GM18858 (cell line): ENCODE measurements at regions not wholly inside any gene's neighbourhood (a gene's known extent, or its start where the extent isn't known, plus 50 kb on each side); places are given as distances from the start of the nearest gene placed in this dataset.
"Not testable (repeated sequence)": the region's sequence is repeated elsewhere in the genome, so short reads cannot be mapped to it uniquely, and the experiment has no call there.

Experiments used
- ATAC-seq: cut with Tn5 transposase; IDR thresholded peaks from one replicate; pipeline ENCODE4 v1.9.1; 2021; ENCODE audit not compliant: unreplicated experiment

DNA sequence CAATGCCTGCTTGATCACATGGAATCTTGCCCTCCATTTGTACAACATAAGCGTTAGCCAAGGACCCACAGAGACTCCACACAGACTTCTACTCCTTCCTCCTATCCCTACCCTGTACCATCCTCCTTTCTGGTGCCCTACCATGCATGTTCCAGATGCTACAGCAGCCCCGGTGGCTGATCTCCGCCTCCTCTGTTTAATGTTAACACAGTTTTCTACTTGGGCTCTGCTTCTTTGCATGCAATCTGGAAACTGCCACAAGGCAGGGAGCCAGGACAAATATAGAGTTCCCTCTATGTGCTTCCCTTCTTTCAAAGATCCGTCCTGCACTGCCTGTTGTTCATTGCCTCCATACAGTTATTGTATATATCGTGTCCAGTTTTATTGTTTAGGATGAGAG lies 368.6 kb upstream of the TENM3 start:
- no peak for ATAC-seq

DNA sequence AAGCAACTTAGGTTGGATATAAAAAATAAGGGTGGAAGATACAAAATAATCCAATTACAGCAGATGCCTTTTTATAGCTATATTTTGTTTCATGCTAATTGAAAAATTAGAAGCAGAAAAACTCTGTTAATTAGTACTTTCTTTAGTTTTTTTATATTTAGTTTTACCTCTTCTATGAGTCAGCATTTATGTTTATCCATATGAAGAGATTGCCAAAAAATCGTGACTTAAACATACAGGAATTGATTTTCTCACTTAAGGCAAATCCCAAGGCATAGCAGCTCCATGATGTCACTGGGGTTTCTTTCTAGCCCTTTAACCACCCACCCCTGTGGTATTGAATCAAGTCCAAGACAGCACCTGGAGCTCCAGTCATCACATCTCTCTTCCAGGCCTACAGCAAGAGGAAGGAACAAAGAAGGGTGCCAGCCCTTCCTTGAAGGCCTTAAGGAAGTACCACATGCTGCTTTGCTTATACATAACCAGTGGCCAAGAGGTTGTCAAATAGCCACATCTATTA lies 365.8 kb upstream of the TENM3 start:
- no peak for ATAC-seq

DNA sequence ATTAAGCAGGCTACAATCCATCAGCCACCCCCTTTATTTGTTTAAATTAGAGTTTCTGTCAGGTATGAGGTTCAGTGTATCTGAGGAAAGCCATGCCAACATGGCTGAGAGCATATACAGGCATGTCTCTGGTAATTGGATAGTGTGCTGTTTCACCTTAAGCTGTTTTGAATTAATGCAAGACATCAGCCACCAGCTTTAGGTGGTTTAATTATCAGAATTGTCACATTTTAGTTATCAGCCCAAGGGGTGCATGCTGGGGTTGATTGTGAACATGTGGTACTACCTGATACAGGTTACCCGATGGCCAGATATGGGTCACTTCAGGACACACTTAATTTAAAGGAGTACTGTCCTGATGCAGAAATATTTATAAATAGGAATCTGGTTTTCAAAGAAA lies 353.2 kb upstream of the TENM3 start:
- no peak for ATAC-seq

DNA sequence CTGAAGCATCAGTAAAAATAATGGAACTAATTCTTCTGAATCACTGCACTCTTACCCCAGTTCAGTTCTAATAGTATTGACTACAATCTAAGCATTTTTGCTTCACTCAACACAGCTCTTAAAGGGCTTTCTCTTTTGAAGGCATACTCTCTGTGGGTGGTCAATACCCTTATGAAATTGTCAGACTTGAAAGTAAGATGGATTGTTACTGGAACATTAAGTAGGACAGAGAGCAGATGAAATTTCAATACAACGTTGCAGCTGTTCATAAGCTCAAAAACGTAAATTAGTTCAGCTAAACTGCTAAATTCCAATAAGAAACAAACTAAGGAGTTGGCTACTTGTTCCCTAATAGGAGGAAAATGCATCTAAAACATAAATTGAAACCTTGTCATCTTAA lies 352.3 kb upstream of the TENM3 start:
- ATAC-seq = no peak

DNA sequence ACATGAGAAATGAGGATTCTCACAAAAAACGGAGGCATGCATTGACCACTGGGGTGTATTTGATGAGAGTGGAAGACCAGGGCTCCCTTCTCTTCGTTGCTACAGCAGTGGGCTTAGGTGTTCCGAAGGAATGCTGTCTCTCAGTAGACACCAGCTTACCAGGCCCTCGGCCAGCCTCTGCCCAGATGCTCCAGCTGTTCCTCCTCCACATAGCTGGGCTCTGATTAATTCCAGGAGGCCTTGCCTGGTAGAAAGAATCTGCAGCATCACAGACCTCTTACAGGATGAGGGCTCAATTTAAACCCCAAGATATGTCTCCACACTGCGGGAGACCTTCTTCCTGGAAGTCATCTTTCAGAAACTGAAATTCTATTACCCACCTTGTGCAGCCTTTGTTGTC lies 346.6 kb upstream of the TENM3 start:
- ATAC-seq = no peak

DNA sequence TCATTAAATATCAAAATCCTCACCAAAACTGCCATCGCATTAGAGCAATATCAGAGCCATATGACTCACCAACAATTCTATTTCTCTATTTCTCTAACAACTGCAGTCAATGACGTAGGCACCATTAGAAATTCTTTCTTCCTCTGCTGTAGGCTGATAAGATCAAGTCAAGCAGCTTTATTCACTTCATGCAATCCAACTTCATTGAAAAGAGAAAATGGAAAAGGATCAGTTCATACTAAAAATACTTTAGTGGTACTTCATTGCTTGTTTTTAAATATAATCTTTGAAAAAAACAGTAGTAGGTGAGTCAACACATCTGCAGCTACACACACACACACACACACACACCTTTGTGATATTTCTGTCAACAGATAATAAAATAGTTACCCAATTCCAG lies 345.3 kb upstream of the TENM3 start:
- ATAC-seq = no peak

DNA sequence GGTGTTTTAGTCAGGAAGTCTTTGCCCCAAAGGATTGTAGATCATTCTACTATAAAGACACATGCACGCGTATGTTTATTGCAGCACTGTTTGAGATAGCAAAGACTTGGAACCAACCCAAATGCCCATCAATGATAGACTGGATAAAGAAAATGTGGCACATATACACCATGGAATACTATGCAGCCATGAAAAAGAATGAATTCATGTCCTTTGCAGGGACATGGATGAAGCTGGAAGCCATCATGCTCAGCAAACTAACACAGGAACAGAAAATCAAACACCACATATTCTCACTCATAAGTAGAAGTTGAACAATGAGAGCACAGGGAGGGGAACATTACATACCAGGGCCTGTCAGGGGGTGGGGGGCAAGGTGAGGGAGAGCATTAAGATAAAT lies 340.8 kb upstream of the TENM3 start:
- ATAC-seq = not testable (repeated sequence)

DNA sequence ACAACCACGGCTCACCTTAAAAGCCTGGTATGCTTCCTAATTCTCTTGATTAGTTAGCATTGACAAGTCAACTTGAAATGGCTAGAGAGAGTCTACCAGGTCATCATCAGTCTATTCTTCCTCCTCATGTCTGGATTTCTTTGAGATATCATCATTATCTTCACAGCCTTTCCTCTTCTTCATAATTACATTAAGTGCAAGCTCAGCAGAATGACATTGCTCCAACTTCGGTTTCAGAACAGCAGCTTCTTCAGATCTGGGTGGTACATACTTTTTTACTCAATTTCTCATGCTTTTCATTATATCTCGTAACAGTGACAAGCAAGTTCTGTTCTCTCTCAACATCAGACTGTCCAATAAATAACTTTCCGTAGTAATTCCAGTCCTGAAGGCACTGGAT lies 337.5 kb upstream of the TENM3 start:
- ATAC-seq = no peak

DNA sequence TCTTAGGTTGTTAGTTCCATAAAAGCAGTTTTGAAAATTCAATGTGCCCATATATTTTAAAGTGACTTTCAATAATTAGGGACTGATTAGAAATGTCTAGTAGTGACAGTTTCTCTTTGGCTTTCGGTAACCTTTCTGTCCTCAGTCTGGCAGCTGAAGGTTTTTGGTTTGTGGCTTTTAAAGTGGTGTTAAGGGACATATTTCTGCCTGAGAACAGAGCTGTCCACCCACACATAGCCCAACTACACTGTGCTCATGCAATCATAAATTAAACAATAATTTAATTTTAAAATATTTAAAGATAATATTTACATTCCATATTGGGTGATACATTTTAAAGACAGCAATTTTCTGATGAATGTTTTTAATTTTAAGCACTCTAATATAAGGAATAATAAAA lies 335.0 kb upstream of the TENM3 start:
- no peak for ATAC-seq

DNA sequence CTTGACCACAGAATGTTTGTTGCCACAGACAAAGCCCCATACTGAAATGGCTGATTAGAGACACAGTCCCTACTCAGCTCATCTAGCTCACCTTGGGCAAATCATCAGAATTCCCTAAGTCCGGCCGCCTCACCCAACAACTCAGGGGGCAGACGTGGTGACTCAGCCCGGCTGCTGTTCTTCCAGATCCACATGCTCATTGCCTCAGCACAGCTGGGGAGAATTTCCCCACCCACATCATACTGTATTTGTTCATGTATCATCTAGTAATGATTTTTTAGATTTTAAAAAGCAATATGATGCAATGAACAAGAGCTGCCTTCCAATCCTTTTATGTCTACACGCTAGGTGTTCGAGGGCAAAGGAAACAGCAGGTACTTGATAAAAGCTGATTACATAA lies 333.8 kb upstream of the TENM3 start:
- ATAC-seq = no peak

DNA sequence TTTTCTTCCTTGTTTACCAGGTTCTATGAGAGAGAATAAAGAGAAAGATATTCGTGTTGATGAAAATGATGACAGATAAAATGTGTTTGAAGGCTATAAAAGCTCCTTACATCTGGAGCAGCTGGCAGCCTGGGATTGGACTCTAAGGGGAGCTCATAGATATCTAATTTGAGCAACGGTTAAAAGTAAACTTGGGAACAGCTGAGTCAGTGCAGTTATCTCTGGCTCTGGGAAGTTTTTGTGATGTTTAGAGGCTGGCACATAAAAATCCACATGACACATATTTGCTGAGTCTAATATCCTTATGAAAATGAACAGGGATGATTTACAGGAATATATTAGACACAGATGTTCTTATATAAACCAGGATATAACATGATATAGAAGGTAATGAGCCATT lies 331.8 kb upstream of the TENM3 start:
- no peak for ATAC-seq

DNA sequence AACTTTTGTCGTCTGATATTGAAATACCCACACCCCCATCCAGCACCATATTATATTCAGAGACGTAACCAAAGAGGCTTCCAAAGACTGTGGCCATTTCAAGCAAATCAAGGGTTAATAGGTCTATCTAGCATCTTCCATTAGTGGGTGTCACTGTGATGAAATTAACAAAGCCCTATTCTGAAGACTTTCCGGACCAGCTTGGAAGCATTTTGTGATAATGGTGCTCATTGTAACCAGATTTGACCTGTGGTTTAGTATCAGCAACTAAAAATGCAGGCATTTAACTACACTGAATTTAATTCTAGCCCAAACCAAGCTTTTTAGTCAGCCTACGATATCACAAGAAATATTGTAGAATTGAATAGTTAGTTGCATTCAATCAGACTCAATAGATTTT lies 309.7 kb upstream of the TENM3 start:
- ATAC-seq = no peak

DNA sequence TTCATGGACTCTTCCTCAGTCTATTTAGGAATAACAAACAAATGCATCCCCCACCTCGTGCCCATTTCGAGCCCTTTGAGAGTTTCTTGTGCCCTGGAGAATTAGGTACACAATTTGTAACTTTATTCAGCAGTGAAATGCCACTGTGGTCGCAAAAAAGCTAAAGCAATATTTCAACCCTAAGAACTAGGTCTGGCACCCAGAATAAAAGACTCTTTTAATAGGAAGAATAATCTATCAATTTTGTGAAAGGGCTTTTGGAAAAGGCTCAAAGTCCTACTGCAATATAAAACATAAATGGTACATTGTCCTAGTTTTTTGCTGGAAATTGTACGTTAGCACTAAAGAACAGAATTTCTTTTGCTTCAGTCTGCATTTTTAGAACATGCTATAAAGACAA lies 304.6 kb upstream of the TENM3 start:
- ATAC-seq = no peak

DNA sequence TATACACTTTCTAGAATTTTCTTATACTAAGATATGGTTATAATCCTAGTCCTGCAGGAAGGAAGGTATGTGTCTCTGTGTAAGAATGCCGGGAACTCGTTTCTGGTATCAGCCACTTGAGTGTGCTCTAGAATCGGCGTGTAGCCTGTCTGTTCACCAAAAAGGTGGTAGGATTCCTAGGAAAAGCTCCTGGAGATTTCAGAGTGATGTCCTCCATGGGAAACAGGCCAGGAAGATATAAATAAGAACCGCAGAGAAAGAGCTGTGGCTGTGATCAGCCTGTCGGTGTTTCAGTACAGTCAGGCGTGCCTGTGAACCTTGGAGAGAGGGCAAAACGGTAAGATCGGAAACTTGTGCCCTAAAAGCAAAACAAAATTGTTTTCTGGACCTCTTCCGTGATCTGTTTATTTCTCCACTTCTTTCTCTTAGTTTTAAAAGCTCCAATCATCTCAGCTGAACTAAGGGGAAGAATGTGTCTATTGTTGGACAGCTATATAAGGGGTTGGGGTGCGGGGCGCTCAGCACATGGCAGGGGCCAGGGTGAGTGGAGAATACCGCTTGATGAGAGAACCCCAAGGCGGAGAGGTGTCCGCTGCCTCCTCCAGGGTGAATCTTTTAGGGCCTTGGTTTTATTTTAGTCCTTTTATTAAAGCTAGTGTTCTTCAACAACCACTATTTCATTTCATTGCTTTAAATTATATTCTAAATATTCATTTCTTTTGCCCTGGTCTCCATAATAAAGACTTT lies 303.8 kb upstream of the TENM3 start:
- ATAC-seq = no peak

DNA sequence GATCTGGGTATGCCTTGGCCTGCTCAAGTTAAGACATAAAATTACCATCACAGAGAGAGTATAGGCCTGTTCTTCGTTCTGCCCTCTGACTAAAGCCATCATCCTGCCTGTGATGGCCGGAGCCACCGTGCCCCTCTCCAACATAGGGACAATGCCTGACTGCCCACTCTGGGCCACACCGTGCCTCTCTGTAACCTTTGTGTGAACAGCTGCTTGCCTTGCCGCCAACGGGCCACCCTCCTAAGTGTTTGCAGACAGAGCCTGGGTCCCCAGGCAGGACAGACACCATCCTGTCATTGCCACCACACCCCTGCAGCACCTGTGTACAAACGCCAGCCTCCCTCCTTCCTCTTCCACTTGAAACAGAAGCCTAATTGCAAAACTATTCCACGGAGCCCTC lies 298.7 kb upstream of the TENM3 start:
- ATAC-seq = no peak

DNA sequence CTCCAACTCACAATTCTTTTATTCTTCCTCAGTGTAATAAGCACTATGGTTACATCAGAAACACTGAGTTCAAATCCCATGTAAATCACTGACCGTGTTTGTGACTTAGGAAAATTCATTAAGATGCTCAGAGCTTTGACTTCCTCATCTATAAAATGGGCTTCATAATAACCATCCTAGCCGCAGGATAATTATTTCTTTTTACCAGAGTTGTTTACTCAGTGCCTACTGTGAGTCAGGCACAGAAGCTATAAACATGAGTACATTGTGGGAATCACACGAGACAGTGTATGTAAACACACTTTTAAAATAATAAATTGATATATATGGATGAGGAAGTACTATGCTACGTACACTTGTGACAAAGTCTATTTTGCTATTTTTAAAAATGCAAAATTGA lies 296.3 kb upstream of the TENM3 start:
- no peak for ATAC-seq

DNA sequence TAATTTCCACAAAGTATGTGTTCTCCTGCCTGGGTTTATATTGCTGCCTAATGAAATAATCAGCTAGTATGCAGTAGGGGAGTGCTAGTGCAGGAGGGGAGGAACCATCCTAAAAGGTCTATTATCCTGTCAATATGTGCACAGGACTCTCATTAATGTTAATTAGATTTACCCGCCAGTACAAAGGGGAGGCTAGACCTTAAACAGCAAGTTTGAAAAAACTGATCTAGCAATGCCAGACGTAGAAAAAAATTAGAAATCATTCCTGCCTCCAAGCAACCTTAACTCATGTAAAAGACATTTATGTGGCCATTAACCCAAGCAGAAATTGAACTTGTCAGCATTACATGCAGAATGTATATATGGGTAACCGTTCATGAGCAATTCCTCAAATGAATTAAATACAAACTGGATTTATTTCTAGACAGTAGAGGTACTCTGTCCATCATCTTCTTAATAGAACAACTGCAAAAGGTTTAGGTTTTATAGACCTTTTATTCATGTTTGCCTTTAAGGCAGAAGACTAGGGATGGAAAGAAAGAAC lies 294.3 kb upstream of the TENM3 start:
- ATAC-seq = no peak

DNA sequence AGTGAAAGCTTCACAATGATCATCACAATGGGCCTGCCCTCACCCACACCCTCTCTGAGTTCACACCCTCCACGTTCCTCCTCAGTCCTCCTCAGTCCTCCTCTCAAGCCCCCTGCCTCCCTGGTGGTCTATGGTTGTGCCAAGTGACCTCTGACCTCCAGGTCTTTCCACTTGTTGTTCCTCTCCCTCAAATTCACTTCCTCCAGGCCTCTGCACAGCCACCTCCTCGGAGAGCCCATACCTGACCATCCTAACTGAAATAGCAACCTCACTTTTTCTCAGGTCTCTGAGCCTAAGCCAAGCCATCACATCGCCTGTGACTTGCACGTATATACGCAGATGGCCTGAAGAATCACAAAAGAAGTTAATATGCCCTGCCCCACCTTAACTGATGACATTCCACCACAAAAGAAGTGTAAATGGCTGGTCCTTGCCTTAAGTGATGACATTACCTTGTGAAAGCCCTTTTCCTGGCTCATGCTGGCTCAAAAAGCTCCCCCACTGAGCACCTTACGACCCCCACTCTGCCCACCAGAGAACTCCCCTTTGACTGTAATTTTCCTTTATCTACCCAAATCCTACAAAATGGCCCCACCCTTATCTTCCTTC lies 293.4 kb upstream of the TENM3 start:
- no peak for ATAC-seq

DNA sequence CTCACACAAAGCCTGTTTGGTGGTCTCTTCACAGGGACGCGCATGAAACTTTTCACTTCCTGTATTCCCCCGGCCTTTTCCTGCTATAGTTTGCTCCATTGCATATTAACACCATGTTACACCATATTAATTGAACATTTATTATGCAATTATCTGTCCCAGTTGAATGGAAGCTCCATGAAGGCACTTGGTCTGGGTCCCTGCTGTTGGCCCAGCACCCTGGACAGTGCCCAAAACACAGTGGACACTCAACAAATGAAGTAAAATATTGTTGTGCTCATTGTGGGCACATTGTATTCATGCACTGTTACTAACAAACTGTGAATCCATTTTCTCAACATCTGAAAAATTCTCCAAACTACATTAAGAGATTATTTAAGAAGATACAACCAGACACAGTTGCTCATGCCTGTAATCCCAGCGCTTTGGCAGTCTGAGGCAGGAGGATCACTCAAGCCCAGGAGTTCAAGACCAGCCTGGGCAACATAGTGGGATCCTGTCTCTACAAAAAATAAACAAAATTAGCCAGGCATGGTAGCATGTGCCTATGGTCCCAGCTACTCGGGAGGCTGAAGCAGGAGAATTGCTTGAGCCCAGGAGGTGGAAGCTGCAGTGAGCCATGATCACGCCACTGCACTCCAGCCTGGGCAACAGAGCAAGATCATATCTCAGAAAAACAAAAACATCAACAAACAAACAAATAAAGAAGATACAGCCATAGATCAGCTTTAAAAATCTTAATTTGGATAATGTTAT lies 292.7 kb upstream of the TENM3 start:
- ATAC-seq = no peak

DNA sequence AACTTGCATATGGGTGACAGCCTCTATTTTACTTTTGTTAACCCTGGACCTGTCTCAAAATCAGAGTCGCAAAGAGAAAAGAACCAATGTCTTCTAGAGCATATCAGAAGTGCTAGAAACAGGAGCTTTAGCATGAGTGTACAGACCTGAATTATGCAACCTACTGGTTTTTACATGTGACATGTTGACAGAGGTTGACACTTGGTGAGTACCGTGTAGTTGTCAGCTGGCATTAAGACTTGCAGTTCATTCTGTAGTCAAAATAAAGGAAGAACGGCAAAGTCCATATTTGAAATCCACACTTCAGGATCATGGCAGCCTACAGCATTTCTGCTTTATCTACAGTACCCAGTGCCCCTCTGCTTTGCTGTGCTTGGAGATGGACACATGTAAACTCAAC lies 291.9 kb upstream of the TENM3 start:
- no peak for ATAC-seq

DNA sequence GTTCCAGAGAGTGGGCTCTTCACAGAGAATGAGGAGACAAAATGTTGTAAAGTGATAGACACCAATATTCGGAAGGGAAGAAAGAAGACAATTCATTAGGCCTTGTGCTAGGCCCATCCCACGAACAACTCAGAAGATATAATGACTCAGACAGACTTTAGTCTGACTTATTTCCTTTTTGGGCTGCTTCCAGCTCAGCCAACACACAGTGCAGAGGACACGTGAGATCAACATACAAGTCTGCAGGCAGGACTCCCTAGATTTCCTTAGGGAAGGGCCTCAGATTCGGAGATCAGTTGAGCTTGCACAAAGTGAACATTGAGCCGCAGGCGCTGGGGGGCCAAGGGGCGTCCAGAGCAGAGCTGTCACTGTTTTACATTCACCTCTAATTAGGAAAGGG lies 290.7 kb upstream of the TENM3 start:
- ATAC-seq = no peak

DNA sequence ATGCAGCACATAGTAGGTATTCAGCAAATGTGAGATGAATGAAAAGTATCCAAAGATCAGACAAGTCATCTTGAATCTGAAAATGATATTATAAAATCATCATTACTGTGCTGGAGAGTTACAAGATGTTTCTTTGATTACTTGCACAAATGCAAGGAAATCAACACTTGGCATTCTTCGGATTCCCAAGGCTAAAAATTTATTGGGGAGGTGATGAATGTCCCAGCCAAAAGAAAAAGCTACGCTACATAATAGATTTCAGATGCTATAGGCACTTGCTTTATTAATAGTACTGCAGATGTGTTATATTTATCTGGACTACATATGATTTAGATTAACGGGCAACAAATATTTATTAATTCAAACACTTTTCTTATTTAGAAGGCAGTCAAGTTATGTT lies 286.7 kb upstream of the TENM3 start:
- no peak for ATAC-seq
